ENCODE measurements at regions not wholly inside any gene's neighbourhood (a gene's known extent, or its start where the extent isn't known, plus 50 kb on each side); places are given as distances from the start of the nearest gene placed in this dataset.

DNA sequence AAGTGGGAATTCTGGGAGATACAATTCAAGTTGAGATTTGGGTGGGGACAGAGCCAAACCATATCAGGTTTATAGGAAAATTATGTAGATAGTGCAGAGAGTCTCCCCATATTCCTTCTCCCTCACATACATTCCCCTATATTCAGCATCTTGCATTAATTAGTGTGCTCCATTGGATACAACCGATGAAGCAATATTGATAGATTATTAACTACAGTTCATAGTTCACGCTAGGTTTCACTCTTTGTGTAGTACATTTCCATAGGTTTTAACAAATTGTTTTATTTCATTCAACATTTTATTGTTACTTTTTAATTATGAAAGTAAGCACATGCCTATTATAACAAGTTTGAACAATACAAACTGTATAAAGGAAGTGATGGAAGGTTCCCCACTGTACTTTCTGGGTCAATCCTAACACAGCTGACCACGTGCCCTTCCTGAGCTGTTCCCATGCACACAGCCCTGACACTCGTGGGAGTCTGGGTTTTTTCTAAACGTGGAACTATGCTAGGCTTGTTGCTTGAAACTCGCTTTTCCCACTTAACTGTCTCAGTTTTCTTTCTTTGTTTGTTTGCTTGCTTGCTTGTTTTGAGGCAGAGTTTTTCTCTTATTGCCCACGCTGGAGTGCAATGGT, 116.8 kb upstream of the TMPRSS2 start:
- Histone ChIP-seq H3K27me3 (ENCODE audit: control insufficient read depth in 1 of 2, insufficient read depth in 2 of 2, low read length in 2 of 2) (peaks cover 0 to 5% of the 10 kb centered on the region in 2 donors), H3K27ac (ENCODE audit: low read depth, low read length) (no peak overlapping the region), H3K4me1 (ENCODE audit: insufficient read depth, low read length) (no peaks in the 10 kb centered on the region), H3K9ac (ENCODE audit: low read length) (no peak overlapping the region), H3K4me3 (ENCODE audit: low read depth in 1 of 2, low read length in 2 of 2) (no peak overlapping the region), H3K36me3 (ENCODE audit: insufficient read depth, low read length) (no peaks in the 10 kb centered on the region), H3K9me3 (ENCODE audit: low read length) (no peaks in the 10 kb centered on the region)

DNA sequence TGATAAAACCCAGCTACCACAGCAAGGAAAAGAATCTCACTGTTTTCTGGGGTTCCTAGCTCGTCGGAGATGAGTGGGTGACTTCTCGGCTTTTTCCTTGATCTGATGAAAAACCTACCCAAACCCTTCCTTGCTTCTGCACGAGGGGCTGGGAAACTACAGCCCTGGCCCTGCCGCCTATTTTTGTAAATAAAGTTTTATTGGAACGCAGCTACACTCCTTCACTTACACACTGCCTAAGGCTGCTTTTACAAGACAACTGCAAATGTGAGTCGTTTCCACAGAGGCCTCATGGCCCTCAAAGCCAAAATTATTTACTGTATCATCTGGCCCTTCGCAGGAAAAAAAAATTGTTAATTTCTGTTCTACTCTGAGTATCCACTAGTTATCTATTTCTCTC, 116.0 kb upstream of the TMPRSS2 start:
- Histone ChIP-seq H3K4me1 (ENCODE audit: insufficient read depth, low read length) (no peaks in the 10 kb centered on the region), H3K27ac (ENCODE audit: low read depth, low read length) (no peak overlapping the region), H3K27me3 (ENCODE audit: control insufficient read depth in 1 of 2, insufficient read depth in 2 of 2, low read length in 2 of 2) (peaks cover 0 to 5% of the 10 kb centered on the region in 2 donors), H3K9ac (ENCODE audit: low read length) (no peak overlapping the region), H3K36me3 (ENCODE audit: insufficient read depth, low read length) (no peaks in the 10 kb centered on the region), H3K4me3 (ENCODE audit: low read depth in 1 of 2, low read length in 2 of 2) (no peak overlapping the region), H3K9me3 (ENCODE audit: low read length) (no peaks in the 10 kb centered on the region)

GRCh38 chr21:41622831-41623548, 115.0 kb upstream of the TMPRSS2 start:
- no peaks in the 10 kb centered on the region for H3K4me1 ChIP-seq (ENCODE audit: insufficient read depth, low read length)
- no peaks in the 10 kb centered on the region for H3K36me3 ChIP-seq (ENCODE audit: insufficient read depth, low read length)
- no peak overlapping the region for H3K4me3 ChIP-seq (ENCODE audit: low read depth in 1 of 2, low read length in 2 of 2)
- no peak overlapping the region for H3K27ac ChIP-seq (ENCODE audit: low read depth, low read length)
- H3K9me3 ChIP-seq (ENCODE audit: low read length) = no peaks in the 10 kb centered on the region
- peaks cover 0 to 5% of the 10 kb centered on the region in 2 donors for H3K27me3 ChIP-seq (ENCODE audit: control insufficient read depth in 1 of 2, insufficient read depth in 2 of 2, low read length in 2 of 2)
- no peak overlapping the region for H3K9ac ChIP-seq (ENCODE audit: low read length)

GRCh38 chr21:41622201-41622600, 114.2 kb upstream of the TMPRSS2 start:
- peaks cover 0 to 5% of the 10 kb centered on the region in 2 donors for H3K27me3 ChIP-seq (ENCODE audit: control insufficient read depth in 1 of 2, insufficient read depth in 2 of 2, low read length in 2 of 2)
- no peaks in the 10 kb centered on the region for H3K9me3 ChIP-seq (ENCODE audit: low read length)
- no peak overlapping the region for H3K9ac ChIP-seq (ENCODE audit: low read length)
- H3K4me3 ChIP-seq (ENCODE audit: low read depth in 1 of 2, low read length in 2 of 2) = no peak overlapping the region
- H3K27ac ChIP-seq (ENCODE audit: low read depth, low read length) = no peak overlapping the region
- H3K4me1 ChIP-seq (ENCODE audit: insufficient read depth, low read length) = no peaks in the 10 kb centered on the region
- no peaks in the 10 kb centered on the region for H3K36me3 ChIP-seq (ENCODE audit: insufficient read depth, low read length)

- H3K27me3 ChIP-seq (ENCODE audit: control insufficient read depth in 1 of 2, insufficient read depth in 2 of 2, low read length in 2 of 2) = peaks cover 0 to 5% of the 10 kb centered on the region in 2 donors
- no peaks in the 10 kb centered on the region for H3K9me3 ChIP-seq (ENCODE audit: low read length)
- peaks cover under 1% of the 10 kb centered on the region for H3K4me1 ChIP-seq (ENCODE audit: insufficient read depth, low read length)
- no peaks in the 10 kb centered on the region for H3K36me3 ChIP-seq (ENCODE audit: insufficient read depth, low read length)
- H3K9ac ChIP-seq (ENCODE audit: low read length) = no peak overlapping the region
- H3K4me3 ChIP-seq (ENCODE audit: low read depth in 1 of 2, low read length in 2 of 2) = no peak overlapping the region
- H3K27ac ChIP-seq (ENCODE audit: low read depth, low read length) = no peak overlapping the region
These were observed 113.6 kb upstream of the TMPRSS2 start for GRCh38 chr21:41621513-41621912.

DNA sequence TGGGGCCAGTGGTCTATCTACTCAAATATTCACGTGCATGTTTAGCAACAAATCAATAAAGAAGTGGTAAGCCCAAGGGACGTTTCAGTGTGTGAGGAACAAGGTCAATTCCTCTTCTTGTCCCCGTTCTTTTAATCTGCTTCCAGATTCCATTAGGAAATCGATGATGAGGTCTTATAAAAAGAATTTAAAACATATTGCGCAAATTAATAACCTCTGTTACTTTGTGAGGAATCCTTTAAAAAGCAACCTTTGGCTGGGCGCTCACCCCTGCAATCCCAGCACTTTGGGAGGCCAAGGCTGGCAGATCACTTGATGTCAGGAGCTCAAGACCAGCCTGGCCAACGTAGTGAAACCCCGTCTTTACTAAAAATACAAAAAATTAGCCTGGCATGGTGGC, 113.0 kb upstream of the TMPRSS2 start:
- Histone ChIP-seq H3K9me3 (ENCODE audit: low read length) (no peaks in the 10 kb centered on the region), H3K27ac (ENCODE audit: low read depth, low read length) (no peak overlapping the region), H3K4me1 (ENCODE audit: insufficient read depth, low read length) (peaks cover 6% of the 10 kb centered on the region), H3K36me3 (ENCODE audit: insufficient read depth, low read length) (no peaks in the 10 kb centered on the region), H3K9ac (ENCODE audit: low read length) (no peak overlapping the region), H3K27me3 (ENCODE audit: control insufficient read depth in 1 of 2, insufficient read depth in 2 of 2, low read length in 2 of 2) (peaks cover 0 to 5% of the 10 kb centered on the region in 2 donors), H3K4me3 (ENCODE audit: low read depth in 1 of 2, low read length in 2 of 2) (no peak overlapping the region)

GRCh38 chr21:41620541-41620940, 112.6 kb upstream of the TMPRSS2 start:
- no peak overlapping the region for H3K27ac ChIP-seq (ENCODE audit: low read depth, low read length)

GRCh38 chr21:41616031-41616591, 108.2 kb upstream of the TMPRSS2 start:
- no peak overlapping the region for H3K9ac ChIP-seq (ENCODE audit: low read length)
- H3K36me3 ChIP-seq (ENCODE audit: insufficient read depth, low read length) = no peaks in the 10 kb centered on the region
- no peak overlapping the region for H3K4me3 ChIP-seq (ENCODE audit: low read depth in 1 of 2, low read length in 2 of 2)
- H3K27ac ChIP-seq (ENCODE audit: low read depth, low read length) = no peak overlapping the region
- peaks cover 0 to 5% of the 10 kb centered on the region in 2 donors for H3K27me3 ChIP-seq (ENCODE audit: control insufficient read depth in 1 of 2, insufficient read depth in 2 of 2, low read length in 2 of 2)
- no peaks in the 10 kb centered on the region for H3K9me3 ChIP-seq (ENCODE audit: low read length)
- H3K4me1 ChIP-seq (ENCODE audit: insufficient read depth, low read length) = peaks cover 25% of the 10 kb centered on the region

More at GRCh38 chr21:41620541-41620940, 112.6 kb upstream of the TMPRSS2 start:
- Histone ChIP-seq H3K4me1 (ENCODE audit: insufficient read depth, low read length) (peaks cover 9% of the 10 kb centered on the region), H3K36me3 (ENCODE audit: insufficient read depth, low read length) (no peaks in the 10 kb centered on the region), H3K9ac (ENCODE audit: low read length) (no peak overlapping the region), H3K27me3 (ENCODE audit: control insufficient read depth in 1 of 2, insufficient read depth in 2 of 2, low read length in 2 of 2) (peaks cover 0 to 5% of the 10 kb centered on the region in 2 donors), H3K9me3 (ENCODE audit: low read length) (no peaks in the 10 kb centered on the region), H3K4me3 (ENCODE audit: low read depth in 1 of 2, low read length in 2 of 2) (no peak overlapping the region)

DNA sequence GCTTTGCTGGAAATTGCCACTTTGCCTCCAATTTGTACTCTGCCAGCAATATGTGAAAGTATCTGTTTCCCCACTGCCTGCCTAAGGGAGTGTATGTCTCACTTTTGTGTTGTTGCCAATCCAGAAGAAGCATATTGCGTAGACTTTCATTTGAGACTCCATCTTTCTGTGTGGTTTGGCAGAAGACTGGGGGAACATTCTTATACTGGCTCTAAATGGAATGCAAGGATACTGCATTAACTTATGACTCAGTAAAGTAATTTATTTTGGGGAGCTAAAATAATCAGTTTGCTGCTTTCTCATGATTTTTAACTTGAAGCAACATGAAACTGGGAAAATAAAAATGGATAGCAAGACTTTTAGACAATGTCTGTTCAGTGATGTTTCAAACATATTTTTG, 107.7 kb upstream of the TMPRSS2 start:
- Histone ChIP-seq H3K36me3 (ENCODE audit: insufficient read depth, low read length) (no peaks in the 10 kb centered on the region), H3K4me1 (ENCODE audit: insufficient read depth, low read length) (peaks cover 25% of the 10 kb centered on the region), H3K4me3 (ENCODE audit: low read depth in 1 of 2, low read length in 2 of 2) (no peak overlapping the region), H3K27ac (ENCODE audit: low read depth, low read length) (no peak overlapping the region), H3K27me3 (ENCODE audit: control insufficient read depth in 1 of 2, insufficient read depth in 2 of 2, low read length in 2 of 2) (peaks cover 0 to 3% of the 10 kb centered on the region in 2 donors), H3K9me3 (ENCODE audit: low read length) (no peaks in the 10 kb centered on the region), H3K9ac (ENCODE audit: low read length) (no peak overlapping the region)

DNA sequence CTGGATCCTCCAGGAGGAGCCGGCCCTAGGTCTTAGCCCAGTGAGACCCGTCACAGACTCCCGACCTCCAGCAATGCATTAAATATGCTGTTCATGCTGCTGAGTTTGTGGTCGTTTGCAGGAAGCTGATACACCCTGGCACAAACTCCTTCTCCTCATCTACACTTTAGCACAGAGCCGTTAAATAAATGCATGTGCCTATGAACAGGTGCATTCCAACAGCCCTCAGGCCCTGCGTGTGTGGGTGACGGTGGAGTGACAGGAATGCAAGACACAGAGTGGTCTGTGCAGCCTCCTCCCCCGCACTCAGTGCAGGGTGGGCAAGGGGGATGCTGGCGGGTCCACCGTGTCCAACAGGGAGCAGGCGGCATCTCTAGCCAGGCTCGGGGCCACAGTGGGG, 106.6 kb upstream of the TMPRSS2 start:
- no peak overlapping the region for H3K9ac ChIP-seq (ENCODE audit: low read length)
- H3K4me1 ChIP-seq (ENCODE audit: insufficient read depth, low read length) = peaks cover 25% of the 10 kb centered on the region
- H3K27me3 ChIP-seq (ENCODE audit: control insufficient read depth in 1 of 2, insufficient read depth in 2 of 2, low read length in 2 of 2) = no peaks in the 10 kb centered on the region
- no peak overlapping the region for H3K27ac ChIP-seq (ENCODE audit: low read depth, low read length)
- H3K9me3 ChIP-seq (ENCODE audit: low read length) = no peaks in the 10 kb centered on the region
- no peaks in the 10 kb centered on the region for H3K36me3 ChIP-seq (ENCODE audit: insufficient read depth, low read length)
- no peak overlapping the region for H3K4me3 ChIP-seq (ENCODE audit: low read depth in 1 of 2, low read length in 2 of 2)

- Histone ChIP-seq H3K9me3 (ENCODE audit: low read length) (no peaks in the 10 kb centered on the region), H3K4me1 (ENCODE audit: insufficient read depth, low read length) (peaks cover 25% of the 10 kb centered on the region), H3K27ac (ENCODE audit: low read depth, low read length) (peak overlapping the region; percentile 73), H3K27me3 (ENCODE audit: control insufficient read depth in 1 of 2, insufficient read depth in 2 of 2, low read length in 2 of 2) (no peaks in the 10 kb centered on the region), H3K9ac (ENCODE audit: low read length) (no peak overlapping the region), H3K4me3 (ENCODE audit: low read depth in 1 of 2, low read length in 2 of 2) (no peak overlapping the region), H3K36me3 (ENCODE audit: insufficient read depth, low read length) (no peaks in the 10 kb centered on the region)
These were observed 105.6 kb upstream of the TMPRSS2 start for GRCh38 chr21:41613533-41613909.
